ENCODE measurements at regions not wholly inside any gene's neighbourhood (a gene's known extent, or its start where the extent isn't known, plus 50 kb on each side); places are given as distances from the start of the nearest gene placed in this dataset.

DNA sequence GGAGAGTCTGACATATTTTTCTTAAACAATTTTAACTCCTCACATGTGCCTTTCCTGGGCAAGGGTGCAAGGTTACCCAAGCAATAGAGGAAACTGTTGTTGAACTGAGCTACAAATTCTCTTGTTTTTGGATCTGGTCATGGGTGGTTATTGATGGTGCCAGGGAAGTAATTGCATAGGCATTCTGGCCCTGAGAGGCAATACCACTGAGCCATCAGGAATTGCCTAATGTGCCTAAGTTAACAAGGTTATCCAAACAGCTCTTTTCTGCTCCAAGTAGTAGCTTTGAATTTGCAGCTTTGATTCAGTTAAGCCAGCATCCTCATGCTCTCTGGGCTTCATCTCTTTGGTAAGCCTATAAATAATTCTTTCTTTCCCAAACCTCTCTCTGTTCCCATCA lies 266.0 kb upstream of the BTBD3 start:
- FAIRE-seq, result no peak
- DNase-seq (ENCODE audit: extremely low spot score, insufficient read length, low read depth), result no peak

DNA sequence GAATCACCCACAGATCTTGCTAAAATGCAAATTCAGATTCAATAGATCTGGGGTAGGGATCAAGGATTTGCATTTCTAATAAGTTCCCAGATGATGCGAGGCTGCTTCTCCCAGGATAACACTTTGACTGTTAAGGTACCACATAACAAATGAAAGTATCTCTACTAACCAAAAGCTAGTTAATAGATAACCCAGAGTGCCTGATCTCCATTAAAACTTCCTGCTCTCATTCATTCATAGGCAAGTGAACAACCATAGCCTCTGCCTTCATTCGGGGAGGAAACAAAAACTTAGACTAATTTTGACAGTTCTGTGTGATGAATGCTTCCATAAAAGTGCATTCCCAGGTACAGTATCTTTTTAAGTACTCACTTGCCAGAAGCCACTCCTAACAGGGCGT lies 265.6 kb upstream of the BTBD3 start:
- FAIRE-seq (no peak), DNase-seq (ENCODE audit: extremely low spot score, insufficient read length, low read depth) (no peak)

DNA sequence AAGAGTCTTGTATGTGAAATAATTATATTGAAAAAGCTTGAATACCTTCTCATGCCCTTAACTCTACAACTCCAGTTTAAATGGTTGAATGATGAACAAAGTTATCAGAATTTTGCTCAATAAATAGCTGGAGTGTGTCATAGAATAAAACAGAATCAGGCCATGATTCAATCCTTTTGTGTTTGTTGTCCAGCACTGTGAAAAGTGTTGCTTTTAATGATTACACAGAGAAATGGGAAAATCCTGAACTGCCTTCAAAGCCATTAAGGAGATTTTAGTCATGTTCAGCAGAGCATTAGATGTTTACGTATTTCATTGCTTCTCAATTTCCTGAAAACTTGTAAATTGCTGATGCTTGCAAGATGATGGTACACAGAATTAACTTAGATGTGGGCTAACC lies 262.9 kb upstream of the BTBD3 start:
- no peak for DNase-seq (ENCODE audit: extremely low spot score, insufficient read length, low read depth)
- no peak for FAIRE-seq

DNA sequence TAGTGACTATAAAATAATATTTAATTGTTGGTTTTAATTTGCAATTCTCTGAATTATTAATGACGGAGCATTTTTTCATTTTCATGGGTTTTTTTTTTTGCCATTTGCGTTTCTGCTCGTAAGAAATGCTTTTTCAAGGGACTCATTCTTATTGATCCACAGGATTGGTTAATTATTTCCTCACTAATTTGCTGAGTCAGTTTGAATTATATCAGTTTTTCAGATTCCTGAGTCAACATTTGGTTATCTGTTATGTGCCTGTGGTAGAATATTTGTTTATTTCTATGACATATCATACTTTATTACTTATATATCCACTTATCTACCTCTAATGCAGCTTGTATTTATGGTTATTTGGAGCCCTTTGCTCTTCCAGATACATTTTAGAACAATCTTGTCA lies 257.0 kb upstream of the BTBD3 start:
- FAIRE-seq (no peak), DNase-seq (ENCODE audit: extremely low spot score, insufficient read length, low read depth) (no peak)

DNA sequence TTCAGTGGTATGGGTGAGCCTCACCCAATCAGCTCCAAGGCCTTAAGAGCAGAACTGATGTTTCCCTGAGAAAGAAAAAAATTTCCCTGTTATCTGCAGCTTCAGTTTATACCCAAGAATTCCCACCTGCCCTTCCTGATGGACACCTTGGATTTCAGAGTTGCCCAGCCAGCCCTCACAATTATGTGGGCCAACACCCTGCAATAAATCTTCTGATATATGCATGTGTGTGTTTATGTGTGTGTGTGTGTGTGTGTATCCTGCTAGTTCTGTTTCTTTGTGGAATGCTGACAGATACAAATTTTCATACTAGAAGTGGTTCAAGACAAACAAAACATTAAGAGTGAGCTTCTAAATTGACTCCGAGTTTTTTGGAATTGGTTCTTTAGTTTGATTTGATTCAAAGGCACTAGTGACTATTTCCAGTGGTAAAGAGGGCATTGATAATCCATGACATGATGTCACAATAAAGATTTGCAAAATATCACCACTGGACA lies 246.6 kb upstream of the BTBD3 start:
- DNase-seq (ENCODE audit: extremely low spot score, insufficient read length, low read depth) (no peak), FAIRE-seq (no peak)

DNA sequence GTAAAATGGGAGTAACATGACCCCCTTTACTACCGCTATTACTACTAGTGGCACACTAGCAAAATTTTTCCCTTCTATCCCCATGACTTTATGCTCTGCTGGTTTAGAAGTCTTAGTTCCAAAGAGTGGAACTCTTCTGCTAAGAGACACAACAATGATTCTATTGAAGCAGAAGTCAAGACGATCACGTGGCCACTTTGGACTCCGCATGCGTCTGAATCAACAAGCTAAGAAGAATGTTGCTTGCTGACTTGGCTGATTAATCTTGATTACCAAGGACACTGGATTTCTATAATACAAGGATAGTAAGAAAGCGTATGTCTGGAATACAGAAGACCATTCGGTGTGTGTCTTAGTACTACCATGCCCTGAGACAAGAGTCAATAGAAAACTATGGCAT lies 244.7 kb upstream of the BTBD3 start:
- DNase-seq (ENCODE audit: extremely low spot score, insufficient read length, low read depth), result no peak
- no peak for FAIRE-seq

DNA sequence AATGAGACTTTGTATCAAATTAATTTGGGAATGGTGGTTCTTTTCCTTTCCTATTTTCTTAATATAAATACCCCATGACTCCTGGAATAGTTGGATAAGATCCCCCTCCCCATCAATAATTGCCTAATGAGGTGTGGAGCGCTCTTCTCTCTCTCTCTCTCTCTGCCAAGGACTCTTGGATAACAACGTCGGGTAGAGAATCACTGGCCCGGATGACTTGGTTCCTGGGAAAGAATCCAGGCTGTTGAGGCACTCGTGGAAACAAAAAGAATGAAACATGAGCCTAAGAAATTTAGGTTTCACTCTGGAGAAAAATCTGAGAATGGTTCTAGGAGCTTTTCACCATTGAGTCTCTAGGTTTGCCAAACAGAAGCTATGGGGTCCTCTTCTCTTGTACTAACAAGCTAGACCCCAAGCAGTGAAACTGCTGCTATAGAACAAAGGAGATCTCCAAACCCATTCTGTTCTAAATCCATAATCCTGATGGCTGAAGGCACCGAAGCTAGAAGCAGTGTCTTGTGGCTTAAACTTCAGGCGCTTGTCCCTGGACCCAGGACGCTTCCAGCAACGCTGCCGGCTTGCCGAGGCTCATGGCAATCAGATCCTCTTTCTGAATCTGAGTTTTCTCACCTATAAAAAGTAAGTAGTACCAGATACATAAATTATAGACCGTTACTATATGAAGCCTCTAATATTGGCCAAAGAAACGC lies 241.6 kb upstream of the BTBD3 start:
- no peak for FAIRE-seq
- no peak for DNase-seq (ENCODE audit: extremely low spot score, insufficient read length, low read depth)

DNA sequence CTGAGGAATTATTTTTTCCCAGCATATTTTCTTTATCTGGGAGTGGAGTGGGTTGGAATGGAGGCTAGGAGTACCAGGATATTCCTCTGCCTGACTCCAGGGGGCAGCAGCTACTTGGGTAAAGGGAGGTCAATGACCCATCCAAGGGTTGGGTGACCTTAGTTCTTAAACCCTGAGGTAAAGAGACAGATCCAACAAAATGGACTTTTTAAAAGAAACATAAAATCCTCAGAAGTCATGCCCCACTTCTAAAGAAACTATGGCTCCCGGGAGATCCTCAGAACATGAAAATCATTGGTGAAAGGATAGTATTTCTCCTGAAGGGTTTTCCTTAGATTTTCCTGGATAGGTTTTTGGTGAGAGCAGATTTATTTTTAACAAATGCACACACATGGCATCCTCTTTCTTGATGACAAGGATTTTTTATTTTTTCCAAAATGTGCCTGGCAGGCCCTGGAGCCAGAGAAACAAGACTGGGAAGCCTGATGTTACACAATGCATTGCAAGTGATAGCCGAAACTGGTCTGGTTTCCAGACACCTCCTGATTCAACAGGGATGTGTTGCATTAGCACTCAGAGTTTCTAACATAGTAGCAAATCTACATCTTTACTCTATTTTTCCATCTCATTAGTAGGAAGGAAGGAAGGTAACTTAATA lies 240.9 kb upstream of the BTBD3 start:
- FAIRE-seq, result no peak
- DNase-seq (ENCODE audit: extremely low spot score, insufficient read length, low read depth), result no peak

DNA sequence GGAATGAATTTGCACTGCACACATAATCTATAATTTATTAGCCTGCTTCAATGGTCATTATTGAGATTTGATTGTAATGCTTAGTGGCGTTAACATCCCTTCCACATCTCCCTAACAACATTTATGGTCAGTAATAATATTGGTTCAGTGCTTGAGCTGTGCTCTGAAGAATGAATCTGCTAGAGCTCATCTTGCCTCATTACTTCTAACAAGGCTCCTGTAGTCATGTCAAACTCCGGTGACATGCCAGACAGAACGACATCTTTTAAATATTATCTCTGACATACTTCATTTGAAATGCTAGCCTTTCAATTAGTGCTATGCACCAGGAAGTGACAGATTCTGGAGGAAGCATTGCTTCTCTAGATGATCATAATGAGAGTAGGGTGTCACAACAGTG lies 240.3 kb upstream of the BTBD3 start:
- FAIRE-seq (no peak), DNase-seq (ENCODE audit: extremely low spot score, insufficient read length, low read depth) (no peak)

DNA sequence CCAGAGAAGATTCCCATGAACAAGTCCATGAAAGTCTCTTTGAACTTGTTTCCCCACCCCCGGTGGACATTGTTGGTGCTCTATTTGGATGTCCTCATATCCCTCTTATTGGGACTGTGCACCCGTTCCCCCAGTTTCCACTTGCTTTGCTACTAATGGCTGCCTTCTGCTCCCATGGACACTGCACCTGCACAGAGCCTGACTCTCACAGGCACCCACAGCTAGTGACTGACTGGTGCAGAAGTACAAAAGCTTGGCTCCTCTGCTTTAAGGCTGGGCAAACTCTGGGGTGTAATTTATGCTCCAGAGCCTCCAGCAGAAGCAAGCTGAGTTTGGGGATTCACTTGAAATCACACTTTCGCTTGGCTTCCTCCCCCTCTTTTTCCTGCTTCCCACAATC lies 239.9 kb upstream of the BTBD3 start:
- no peak for DNase-seq (ENCODE audit: extremely low spot score, insufficient read length, low read depth)
- no peak for FAIRE-seq

DNA sequence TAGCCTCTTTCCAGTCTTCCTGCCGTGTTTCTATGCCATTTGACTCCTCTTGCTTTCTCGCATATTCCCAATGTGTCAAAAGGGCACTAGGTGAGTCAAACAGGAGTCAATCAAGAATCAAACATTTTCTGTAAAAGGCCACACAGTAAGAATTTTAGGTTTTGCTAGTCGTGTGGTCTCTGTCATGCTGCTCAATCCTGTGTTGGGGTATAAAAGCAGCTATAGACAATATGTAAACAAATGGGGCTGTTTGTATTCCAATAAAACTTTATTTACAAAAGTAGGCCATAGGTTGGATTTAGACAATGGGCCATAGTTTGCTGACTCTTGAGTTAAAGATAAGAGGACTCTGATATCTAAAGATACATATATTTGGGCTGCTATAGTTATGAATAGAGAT lies 235.4 kb upstream of the BTBD3 start:
- DNase-seq (ENCODE audit: extremely low spot score, insufficient read length, low read depth) (no peak), FAIRE-seq (no peak)

DNA sequence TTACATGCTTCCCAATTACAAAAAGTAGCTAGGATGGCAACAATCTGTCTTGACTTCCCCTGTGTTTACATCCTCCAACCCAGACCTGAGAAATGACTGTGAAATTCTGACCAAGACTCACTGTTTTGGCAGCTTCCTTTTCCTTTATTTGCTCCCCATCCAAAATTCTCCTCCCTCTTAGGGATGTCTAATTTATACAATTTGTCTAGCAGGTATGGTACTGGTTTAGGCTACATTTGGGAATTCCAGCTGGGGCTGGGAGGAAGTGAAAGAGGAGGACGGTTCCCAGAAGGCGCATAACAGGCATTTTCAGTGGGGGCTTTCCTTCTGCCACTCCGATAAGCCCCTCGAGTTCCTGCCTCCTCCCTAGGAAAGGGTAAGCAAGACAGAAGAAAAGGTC lies 231.5 kb upstream of the BTBD3 start:
- no peak for FAIRE-seq
- no peak for DNase-seq (ENCODE audit: extremely low spot score, insufficient read length, low read depth)

DNA sequence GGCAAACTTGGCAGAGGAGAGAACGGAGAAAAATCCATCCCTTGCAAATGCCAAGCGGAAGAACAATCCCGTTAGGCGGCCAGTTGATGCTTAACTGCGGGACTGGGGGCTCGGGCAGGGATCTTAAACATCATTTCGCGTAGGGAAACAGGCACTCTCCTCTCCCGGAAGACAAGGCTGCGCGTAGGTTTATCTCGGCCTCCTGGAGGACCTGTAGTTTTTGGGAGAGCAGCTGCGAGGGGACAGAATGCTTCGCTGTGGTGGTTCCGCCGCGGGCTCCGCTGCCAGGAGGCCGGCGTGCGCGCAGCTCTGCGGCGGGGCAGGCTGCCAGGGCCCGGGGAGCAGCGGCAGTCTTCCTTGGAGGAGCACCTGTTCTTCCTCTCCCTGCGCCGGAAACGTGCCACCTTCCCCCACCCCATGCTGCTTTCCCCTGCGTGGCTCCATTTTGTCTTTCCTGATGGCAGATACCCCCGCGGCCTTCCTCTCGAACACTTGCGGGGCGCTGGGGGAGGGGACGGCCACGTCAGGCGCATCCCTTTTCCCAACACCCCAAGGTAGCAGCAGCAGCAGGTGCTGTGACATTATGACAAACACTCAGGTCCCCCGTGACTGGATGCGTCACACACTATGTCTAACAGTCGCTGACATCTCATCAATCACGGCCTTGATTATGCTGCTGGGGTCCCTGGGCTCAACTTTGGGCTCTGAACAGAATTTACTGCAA lies 230.7 kb upstream of the BTBD3 start:
- FAIRE-seq (no peak), DNase-seq (ENCODE audit: extremely low spot score, insufficient read length, low read depth) (no peak)

DNA sequence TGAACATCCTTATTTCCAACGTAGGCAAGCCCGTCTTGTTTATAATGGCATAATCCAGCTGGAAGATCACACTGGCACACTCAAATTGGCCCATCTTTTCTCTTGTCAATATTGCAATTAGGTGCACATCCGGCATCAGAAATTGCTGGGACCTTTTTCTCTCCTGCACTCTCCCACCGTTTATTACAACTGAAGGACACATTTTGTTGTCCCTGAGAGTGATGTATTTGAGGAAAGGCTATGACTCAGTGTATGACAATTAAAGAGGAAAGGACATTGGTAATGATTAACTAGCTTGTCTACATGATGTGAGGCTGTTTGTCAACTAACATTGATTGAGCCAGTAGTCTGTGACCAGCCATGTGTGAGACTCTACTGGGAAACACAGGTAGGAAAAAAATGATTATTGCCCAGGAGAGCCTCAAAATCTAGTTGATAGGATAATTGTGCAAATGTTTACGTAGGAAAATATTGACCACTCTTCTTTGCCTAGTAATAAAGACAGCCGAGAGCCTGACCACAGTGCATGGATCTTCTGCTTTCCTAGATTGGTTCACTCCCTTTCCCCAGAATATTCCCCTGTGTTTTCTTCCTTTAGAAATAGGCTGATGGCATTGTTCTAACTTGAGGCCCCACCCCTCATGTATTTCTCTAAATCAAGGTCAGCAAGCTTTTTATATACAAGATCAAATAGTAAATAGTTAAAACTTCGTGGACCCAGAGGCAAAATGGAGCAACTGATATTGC lies 230.0 kb upstream of the BTBD3 start:
- DNase-seq (ENCODE audit: extremely low spot score, insufficient read length, low read depth), result no peak
- no peak for FAIRE-seq

DNA sequence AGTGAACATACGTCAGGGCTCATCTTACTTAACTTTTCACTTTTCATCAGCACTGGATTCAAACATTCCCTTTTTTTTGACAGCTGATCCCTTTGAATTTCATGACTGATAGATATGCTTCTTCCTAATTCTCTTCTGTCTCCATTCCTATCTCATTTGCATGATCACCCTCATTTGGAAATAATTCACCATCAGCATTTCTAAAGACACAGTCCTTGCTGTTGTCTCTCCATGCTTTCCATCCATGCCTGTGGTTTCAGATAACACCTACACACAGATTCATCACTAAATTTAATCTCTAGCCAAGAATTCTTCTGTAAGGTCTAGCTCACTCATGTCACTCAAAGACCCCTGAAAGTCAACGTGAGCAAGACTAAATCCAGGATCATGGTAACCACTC lies 228.4 kb upstream of the BTBD3 start:
- DNase-seq (ENCODE audit: extremely low spot score, insufficient read length, low read depth) (no peak), FAIRE-seq (no peak)

DNA sequence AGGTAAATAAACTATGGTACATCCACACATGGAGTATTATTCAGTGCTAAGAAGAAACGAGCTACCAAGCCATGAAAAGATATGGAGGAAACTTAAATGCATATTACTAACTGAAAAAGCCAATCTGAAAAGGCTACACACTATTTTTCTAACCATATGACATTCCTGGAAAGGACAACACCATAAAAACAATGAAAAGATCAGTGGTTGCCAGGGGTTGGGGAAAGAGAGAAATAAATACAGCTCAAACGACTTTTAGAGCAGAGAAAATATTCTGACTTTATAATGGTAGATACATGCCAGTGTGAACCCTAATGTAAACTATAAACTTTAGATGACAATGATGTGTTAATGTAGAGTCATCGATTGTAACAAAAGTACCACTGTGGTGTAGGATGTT lies 225.9 kb upstream of the BTBD3 start:
- no peak for FAIRE-seq
- DNase-seq (ENCODE audit: extremely low spot score, insufficient read length, low read depth), result no peak

DNA sequence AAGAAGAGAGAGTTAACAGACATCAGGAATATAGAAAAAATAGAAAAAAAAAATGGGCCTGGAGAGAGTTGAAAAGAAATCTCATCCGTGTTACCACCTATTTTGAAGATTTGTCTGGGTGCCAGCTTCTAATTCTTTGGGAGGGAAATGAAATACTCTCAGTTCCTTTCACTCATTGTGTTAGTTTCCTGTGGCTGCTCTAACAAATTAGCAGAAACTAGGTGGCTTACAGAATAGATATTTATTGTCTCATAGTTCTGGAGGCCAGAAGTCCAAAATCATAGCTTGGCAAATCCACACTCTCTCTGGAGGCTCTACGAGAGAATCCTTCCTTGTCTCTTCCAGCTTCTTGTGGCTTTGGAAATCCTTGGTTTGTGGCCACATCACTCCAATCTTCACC lies 225.1 kb upstream of the BTBD3 start:
- FAIRE-seq (no peak), DNase-seq (ENCODE audit: extremely low spot score, insufficient read length, low read depth) (no peak)

DNA sequence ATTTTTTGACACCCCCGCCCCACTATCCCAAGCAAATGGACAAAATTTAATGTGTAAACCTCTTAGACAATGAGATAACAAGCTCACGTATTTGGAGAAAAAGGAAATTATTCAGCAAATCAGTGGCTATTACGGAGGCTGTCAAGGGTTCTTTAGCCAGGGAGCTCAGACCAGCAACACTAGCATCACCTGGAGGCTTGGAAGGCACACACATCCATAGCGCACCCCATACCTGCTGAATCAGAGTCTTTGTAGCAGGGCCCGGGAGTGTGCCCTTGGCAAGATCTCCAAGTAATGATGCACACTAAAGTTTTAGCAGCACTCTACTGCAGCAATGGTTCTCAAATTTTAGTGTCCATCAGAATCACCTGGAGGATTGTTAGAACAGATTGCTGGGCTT lies 223.2 kb upstream of the BTBD3 start:
- no peak for DNase-seq (ENCODE audit: extremely low spot score, insufficient read length, low read depth)
- no peak for FAIRE-seq

DNA sequence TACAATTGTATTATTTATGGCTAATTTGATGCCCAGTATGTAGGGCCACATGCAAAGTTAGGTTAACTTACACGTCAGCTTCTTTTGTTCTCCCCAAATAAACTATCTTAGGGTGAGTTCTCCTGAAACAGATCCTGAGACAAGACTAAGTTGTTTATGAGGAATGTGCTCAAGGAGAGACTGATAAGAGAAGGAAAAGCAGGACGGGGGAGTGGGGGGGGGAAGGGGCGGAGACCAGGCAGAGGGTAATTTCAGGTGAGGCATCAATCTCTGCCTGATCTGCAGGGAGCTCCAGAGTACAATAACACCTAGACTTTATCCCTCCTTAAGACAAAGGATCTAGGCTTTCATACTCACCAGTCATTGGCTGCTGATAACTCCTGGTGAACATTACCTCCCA lies 220.6 kb upstream of the BTBD3 start:
- FAIRE-seq (no peak), DNase-seq (ENCODE audit: extremely low spot score, insufficient read length, low read depth) (no peak)

DNA sequence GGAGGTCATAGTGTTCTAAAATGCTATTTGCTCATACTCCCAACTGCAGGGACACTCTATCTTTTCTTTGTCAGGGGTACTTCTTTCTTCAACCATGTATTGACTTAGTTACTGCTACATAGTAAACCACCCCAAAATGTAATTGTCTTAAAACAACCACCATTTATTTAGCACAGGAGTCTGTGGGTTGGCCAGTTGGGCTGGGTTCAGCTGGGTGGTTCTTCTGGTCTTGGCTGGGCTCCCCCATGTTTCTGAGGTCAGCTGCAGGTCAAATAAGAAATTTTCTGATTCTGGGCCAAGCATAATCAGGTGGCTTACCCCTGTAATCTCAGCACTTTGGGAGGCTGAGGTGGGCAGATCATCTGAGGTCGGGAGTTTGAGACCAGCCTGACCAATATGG lies 220.0 kb upstream of the BTBD3 start:
- no peak for FAIRE-seq
- no peak for DNase-seq (ENCODE audit: extremely low spot score, insufficient read length, low read depth)

DNA sequence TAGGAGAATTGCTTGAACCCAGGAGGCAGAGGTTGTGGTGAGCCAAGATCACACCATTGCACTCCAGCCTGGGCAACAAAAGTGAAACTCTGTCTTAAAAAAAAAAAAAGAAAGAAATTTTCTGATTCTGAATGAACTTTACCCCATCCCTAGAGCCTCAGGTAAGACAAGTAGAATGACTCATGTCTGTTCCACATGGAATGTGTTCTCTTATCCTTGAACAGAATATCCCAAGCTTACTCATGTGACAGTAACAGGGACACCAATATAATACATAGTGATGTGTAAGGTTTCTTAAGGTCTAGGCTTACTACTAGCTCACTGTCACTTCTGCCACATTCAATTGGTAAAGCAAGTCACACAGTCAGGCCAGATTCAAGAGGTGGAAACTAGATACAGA lies 219.6 kb upstream of the BTBD3 start:
- DNase-seq (ENCODE audit: extremely low spot score, insufficient read length, low read depth) (no peak), FAIRE-seq (no peak)

Data from GM18507 (cell line).